ENCODE measurements at regions not wholly inside any gene's neighbourhood (a gene's known extent, or its start where the extent isn't known, plus 50 kb on each side); places are given as distances from the start of the nearest gene placed in this dataset.

GRCh38 chr2:122100346-122100745 lies 344.9 kb downstream of the TSN start:
- no peak overlapping the region for H3K4me3 ChIP-seq (ENCODE audit: control extremely low read depth in 1 of 5, extremely low read depth in 1 of 5, insufficient read depth in 1 of 5, low read depth in 2 of 5, low read length in 4 of 5)
- intact Hi-C loops (cut with micrococcal nuclease): no loop called here
- H3K9ac ChIP-seq (ENCODE audit: low read length): no peak overlapping the region
- Mint-ChIP-seq H3K27me3 (no peaks in the 10 kb centered on the region), H3K4me3 (no peak overlapping the region), H3K4me1 (no peaks in the 10 kb centered on the region), H3K9me3 (ENCODE audit: insufficient read depth) (peaks cover 2% of the 10 kb centered on the region), H3K27ac (no peak overlapping the region)
- H2AFZ ChIP-seq (ENCODE audit: insufficient read depth, low read depth, low read length, poor library complexity, severe bottlenecking): no peak overlapping the region
- ATAC-seq (ENCODE audit: low read depth) (no peak), DNase-seq (no peak)
- ChIA-PET POLR2A (no interaction called here), CTCF (no interaction called here)
- no peak overlapping the region for H3K4me2 ChIP-seq (replicated peaks; ENCODE audit: low read depth, low read length, poor library complexity, severe bottlenecking)
- no peaks in the 10 kb centered on the region for H3K9me3 ChIP-seq (ENCODE audit: control extremely low read depth in 1 of 3, control insufficient read depth in 2 of 3, insufficient read depth in 1 of 3, low read length in 2 of 3)
- H3K79me2 ChIP-seq (ENCODE audit: control insufficient read depth, insufficient read depth, low read length): no peaks in the 10 kb centered on the region
- TF ChIP-seq CTCF (IDR thresholded peaks at IDR 0.05): no peak
- TF ChIP-seq EZH2 (IDR thresholded peaks at IDR 0.05; ENCODE audit: borderline replicate concordance, insufficient read depth, low read depth, low read length, poor library complexity, severe bottlenecking): no peak
- H3K27me3 ChIP-seq (replicated peaks in 1 of 4; ENCODE audit: control extremely low read depth in 1 of 4, control insufficient read depth in 3 of 4, insufficient read depth in 4 of 4, low read length in 3 of 4): no peaks in the 10 kb centered on the region
- no peaks in the 10 kb centered on the region for H4K20me1 ChIP-seq (ENCODE audit: control insufficient read depth, insufficient read depth, low read length, poor library complexity, severe bottlenecking)
- no peaks in the 10 kb centered on the region for H3K4me1 ChIP-seq (ENCODE audit: control insufficient read depth in 2 of 2, insufficient read depth in 2 of 2, low read length in 2 of 2)
- no peaks in the 10 kb centered on the region for H3K36me3 ChIP-seq (replicated peaks in 1 of 2; ENCODE audit: control extremely low read depth in 1 of 2, control insufficient read depth in 1 of 2, extremely low read depth in 1 of 2, insufficient read depth in 2 of 2, low read length in 1 of 2)
- WGBS (ENCODE audit: insufficient coverage): no CpG with 5 or more reads among the region's 2 CpGs
- H3K27ac ChIP-seq (ENCODE audit: low read length in 2 of 2): no peak overlapping the region

- Histone ChIP-seq H3K27ac (ENCODE audit: low read length in 2 of 2) (no peak overlapping the region), H3K36me3 (replicated peaks in 1 of 2; ENCODE audit: control extremely low read depth in 1 of 2, control insufficient read depth in 1 of 2, extremely low read depth in 1 of 2, insufficient read depth in 2 of 2, low read length in 1 of 2) (no peaks in the 10 kb centered on the region), H3K4me3 (ENCODE audit: control extremely low read depth in 1 of 5, extremely low read depth in 1 of 5, insufficient read depth in 1 of 5, low read depth in 2 of 5, low read length in 4 of 5) (no peak overlapping the region), H3K79me2 (ENCODE audit: control insufficient read depth, insufficient read depth, low read length) (no peaks in the 10 kb centered on the region), H2AFZ (ENCODE audit: insufficient read depth, low read depth, low read length, poor library complexity, severe bottlenecking) (no peak overlapping the region), H3K4me1 (ENCODE audit: control insufficient read depth in 2 of 2, insufficient read depth in 2 of 2, low read length in 2 of 2) (no peaks in the 10 kb centered on the region), H3K9me3 (ENCODE audit: control extremely low read depth in 1 of 3, control insufficient read depth in 2 of 3, insufficient read depth in 1 of 3, low read length in 2 of 3) (no peaks in the 10 kb centered on the region), H3K27me3 (replicated peaks in 1 of 4; ENCODE audit: control extremely low read depth in 1 of 4, control insufficient read depth in 3 of 4, insufficient read depth in 4 of 4, low read length in 3 of 4) (no peaks in the 10 kb centered on the region), H3K4me2 (replicated peaks; ENCODE audit: low read depth, low read length, poor library complexity, severe bottlenecking) (no peak overlapping the region), H3K9ac (ENCODE audit: low read length) (no peak overlapping the region), H4K20me1 (ENCODE audit: control insufficient read depth, insufficient read depth, low read length, poor library complexity, severe bottlenecking) (no peaks in the 10 kb centered on the region)
- no peak overlapping the region for H3K4me3 Mint-ChIP-seq
- peaks cover 2% of the 10 kb centered on the region for H3K9me3 Mint-ChIP-seq (ENCODE audit: insufficient read depth)
- no peaks in the 10 kb centered on the region for H3K27me3 Mint-ChIP-seq
- ChIA-PET POLR2A (no interaction called here), CTCF (no interaction called here)
- intact Hi-C loops (cut with micrococcal nuclease): no loop called here
- TF ChIP-seq EZH2 (IDR thresholded peaks at IDR 0.05; ENCODE audit: borderline replicate concordance, insufficient read depth, low read depth, low read length, poor library complexity, severe bottlenecking) (no peak), CTCF (IDR thresholded peaks at IDR 0.05) (no peak)
- no peak for DNase-seq
- ATAC-seq (ENCODE audit: low read depth): no peak
- no peak overlapping the region for H3K27ac Mint-ChIP-seq
- no peaks in the 10 kb centered on the region for H3K4me1 Mint-ChIP-seq
Measured at GRCh38 chr2:122100756-122101155, 345.3 kb downstream of the TSN start.
